ENCODE measurements at regions not wholly inside any gene's neighbourhood (a gene's known extent, or its start where the extent isn't known, plus 50 kb on each side); places are given as distances from the start of the nearest gene placed in this dataset.

- no peak for TF ChIP-seq POLR2AphosphoS5 (IDR thresholded peaks at IDR 0.05; ENCODE audit: low read depth, low read length)
- TF ChIP-seq, protein P1, sequence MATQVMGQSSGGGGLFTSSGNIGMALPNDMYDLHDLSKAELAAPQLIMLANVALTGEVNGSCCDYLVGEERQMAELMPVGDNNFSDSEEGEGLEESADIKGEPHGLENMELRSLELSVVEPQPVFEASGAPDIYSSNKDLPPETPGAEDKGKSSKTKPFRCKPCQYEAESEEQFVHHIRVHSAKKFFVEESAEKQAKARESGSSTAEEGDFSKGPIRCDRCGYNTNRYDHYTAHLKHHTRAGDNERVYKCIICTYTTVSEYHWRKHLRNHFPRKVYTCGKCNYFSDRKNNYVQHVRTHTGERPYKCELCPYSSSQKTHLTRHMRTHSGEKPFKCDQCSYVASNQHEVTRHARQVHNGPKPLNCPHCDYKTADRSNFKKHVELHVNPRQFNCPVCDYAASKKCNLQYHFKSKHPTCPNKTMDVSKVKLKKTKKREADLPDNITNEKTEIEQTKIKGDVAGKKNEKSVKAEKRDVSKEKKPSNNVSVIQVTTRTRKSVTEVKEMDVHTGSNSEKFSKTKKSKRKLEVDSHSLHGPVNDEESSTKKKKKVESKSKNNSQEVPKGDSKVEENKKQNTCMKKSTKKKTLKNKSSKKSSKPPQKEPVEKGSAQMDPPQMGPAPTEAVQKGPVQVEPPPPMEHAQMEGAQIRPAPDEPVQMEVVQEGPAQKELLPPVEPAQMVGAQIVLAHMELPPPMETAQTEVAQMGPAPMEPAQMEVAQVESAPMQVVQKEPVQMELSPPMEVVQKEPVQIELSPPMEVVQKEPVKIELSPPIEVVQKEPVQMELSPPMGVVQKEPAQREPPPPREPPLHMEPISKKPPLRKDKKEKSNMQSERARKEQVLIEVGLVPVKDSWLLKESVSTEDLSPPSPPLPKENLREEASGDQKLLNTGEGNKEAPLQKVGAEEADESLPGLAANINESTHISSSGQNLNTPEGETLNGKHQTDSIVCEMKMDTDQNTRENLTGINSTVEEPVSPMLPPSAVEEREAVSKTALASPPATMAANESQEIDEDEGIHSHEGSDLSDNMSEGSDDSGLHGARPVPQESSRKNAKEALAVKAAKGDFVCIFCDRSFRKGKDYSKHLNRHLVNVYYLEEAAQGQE (IDR thresholded peaks at IDR 0.05; ENCODE audit: insufficient read depth in 1 of 2, low read depth in 2 of 2, low read length in 2 of 2) = no peak
- TF ChIP-seq SIN3A (IDR thresholded peaks at IDR 0.05; ENCODE audit: borderline replicate concordance, insufficient read depth, low read length) = no peak
These were observed 73.8 kb downstream of the HRH4 start for GRCh38 chr18:24534271-24534670.
